A549 (cell line): ENCODE measurements at regions not wholly inside any gene's neighbourhood (a gene's known extent, or its start where the extent isn't known, plus 50 kb on each side); places are given as distances from the start of the nearest gene placed in this dataset.

ENCODE experiments used
- ATAC-seq, 2 experiments: fragments of 200-7000 bp in 1 of 2; fragments of >200 bp in 1 of 2; cut with Nextera tagmentation in 1 of 2; cut with Tn5 transposase in 1 of 2; 3 replicates each; pipeline versions ENCODE4 v1.8.0 to v1.9.1; 2018 to 2020; ENCODE audit warnings: mild to moderate bottlenecking in 1 of 2, moderate library complexity in 1 of 2
- CTCF ChIA-PET: fragments of 300-600 bp; sonication (Branson Sonifier 250); formaldehyde crosslinking; extraction: SDS; loops from one replicate; lab custom pipeline; 2021; ENCODE audit warnings: antibody characterized with exemption, inconsistent platforms; lab: Yijun Ruan, JAX
- POLR2A ChIA-PET: fragments of 350-600 bp; formaldehyde crosslinking; extraction: SDS; loops from one replicate; lab custom pipeline; 2021; ENCODE audit warnings: antibody characterized with exemption, inconsistent platforms; lab: Yijun Ruan, JAX
- DNase-seq, 2 experiments: peaks; one replicate each; pipeline versions ENCODE4 v3.0.0 to v3.0.0-alpha.2; 2011 to 2016; ENCODE audit warnings: low read depth in 1 of 2, low spot score in 1 of 2
- FAIRE-seq: peaks from 2 replicates; lab custom pipeline; 2011; peaks lifted over from hg19 to GRCh38; lab: Jason Lieb, UNC
- H3K27ac ChIP-seq, 2 experiments: fragments of >200 bp; sonication (Bioruptor Twin); formaldehyde crosslinking; 3 replicates each; pipeline ENCODE4 v1.5.1; 2016 to 2017
- H3K4me1 ChIP-seq: fragments of >200 bp; sonication (Bioruptor Twin); formaldehyde crosslinking; 3 replicates; pipeline ENCODE4 v1.6.1; 2016
- H3K4me2 ChIP-seq: fragments of >200 bp; sonication (Bioruptor Twin); formaldehyde crosslinking; 3 replicates; pipeline ENCODE4 v1.6.1; 2016
- H3K4me3 ChIP-seq: fragments of >200 bp; sonication (Bioruptor Twin); formaldehyde crosslinking; 3 replicates; pipeline ENCODE4 v1.5.1; 2016
- H3K9me3 ChIP-seq: fragments of >200 bp; sonication (Bioruptor Twin); formaldehyde crosslinking; 3 replicates; pipeline ENCODE4 v1.6.1; 2016
- BHLHE40 ChIP-seq: IDR thresholded peaks from 2 replicates; pipeline ENCODE4 v1.6.1; 2012; ENCODE audit warnings: low read depth, low read length, inconsistent platforms
- CBX2 ChIP-seq: fragments of 200-600 bp; sonication (generic); IDR thresholded peaks from 2 replicates; pipeline ENCODE4 v1.6.1; 2016; ENCODE audit warnings: low read depth, mild to moderate bottlenecking, borderline replicate concordance
- CBX8 ChIP-seq: fragments of 200-600 bp; sonication (generic); IDR thresholded peaks from 2 replicates; pipeline ENCODE4 v1.6.1; 2016
- CEBPB ChIP-seq, 2 experiments: fragments of >200 bp in 1 of 2; sonication (Bioruptor Twin) in 1 of 2; formaldehyde crosslinking in 1 of 2; IDR thresholded peaks; 2 replicates each; pipeline ENCODE4 v1.6.1; 2012 to 2016
- CHD4 ChIP-seq: fragments of 200-600 bp; sonication (generic); IDR thresholded peaks from 2 replicates; pipeline ENCODE4 v1.6.1; 2016; ENCODE audit warnings: antibody characterized with exemption, mild to moderate bottlenecking, borderline replicate concordance
- EP300 ChIP-seq, 2 experiments: fragments of >200 bp; sonication (Bioruptor Twin); formaldehyde crosslinking; IDR thresholded peaks; 2 replicates in 1 of 2; 3 replicates in 1 of 2; pipeline ENCODE4 v1.6.1; 2016 to 2017
- FOSL2 ChIP-seq, 2 experiments: fragments of 450-650 bp in 1 of 2; fragments of >200 bp in 1 of 2; sonication (Bioruptor Twin) in 1 of 2; formaldehyde crosslinking; IDR thresholded peaks; 2 replicates each; pipeline versions ENCODE4 v1.5.0 to v1.6.1; 2016 to 2020; ENCODE audit warnings: mild to moderate bottlenecking in 1 of 2, moderate library complexity in 1 of 2
- FOXS1 ChIP-seq: fragments of 250-450 bp; sonication (Bioruptor Pico); IDR thresholded peaks from 2 replicates; pipeline ENCODE4 v1.5.0; 2020; ENCODE audit warnings: mild to moderate bottlenecking, moderate library complexity
- GATA3 ChIP-seq: IDR thresholded peaks from 2 replicates; pipeline ENCODE4 v1.6.1; 2012; ENCODE audit warnings: borderline replicate concordance
- HOXB13 ChIP-seq: fragments of 250-450 bp; sonication (Bioruptor Pico); IDR thresholded peaks from 2 replicates; pipeline ENCODE4 v1.5.0; 2020; ENCODE audit warnings: low read depth, mild to moderate bottlenecking, moderate library complexity
- JUNB ChIP-seq: fragments of >200 bp; sonication (Bioruptor Twin); formaldehyde crosslinking; IDR thresholded peaks from 2 replicates; pipeline ENCODE4 v1.6.1; 2016
- KDM1A ChIP-seq: fragments of 200-600 bp; sonication (generic); IDR thresholded peaks from 2 replicates; pipeline ENCODE4 v1.6.1; 2016; ENCODE audit warnings: low read depth, mild to moderate bottlenecking
- MAFK ChIP-seq: fragments of 450-650 bp; IDR thresholded peaks from 2 replicates; pipeline ENCODE4 v1.6.1; 2014; ENCODE audit not compliant: partially characterized antibody
- NFE2L2 ChIP-seq: fragments of 150-350 bp; conservative IDR thresholded peaks from 2 replicates; pipeline ENCODE4 v1.6.1; 2014; ENCODE audit warnings: low read length
- NR3C1 ChIP-seq: fragments of >200 bp; sonication (Bioruptor Twin); formaldehyde crosslinking; IDR thresholded peaks from 3 replicates; pipeline ENCODE4 v1.6.1; 2017
- PHF8 ChIP-seq: fragments of 200-600 bp; sonication (generic); IDR thresholded peaks from 2 replicates; pipeline ENCODE4 v1.6.1; 2016; ENCODE audit warnings: low read depth, mild to moderate bottlenecking, antibody characterized with exemption, moderate library complexity, borderline replicate concordance
- POLR2A ChIP-seq: IDR thresholded peaks from 2 replicates; pipeline ENCODE4 v1.6.1; 2012; ENCODE audit warnings: mild to moderate bottlenecking, low read length
- POLR2AphosphoS2 ChIP-seq: conservative IDR thresholded peaks from 2 replicates; pipeline ENCODE4 v1.6.1; 2012; ENCODE audit warnings: low read length, improper control_type of control experiment, inconsistent platforms
- RAD21 ChIP-seq, 2 experiments: fragments of >200 bp in 1 of 2; sonication (Bioruptor Twin) in 1 of 2; formaldehyde crosslinking in 1 of 2; IDR thresholded peaks in 1 of 2; conservative IDR thresholded peaks in 1 of 2; 2 replicates in 1 of 2; 3 replicates in 1 of 2; pipeline ENCODE4 v1.6.1; 2012 to 2018; ENCODE audit warnings: inconsistent platforms in 1 of 2
- RARB ChIP-seq: fragments of 250-450 bp; sonication (Bioruptor Pico); IDR thresholded peaks from 2 replicates; pipeline ENCODE4 v1.8.0; 2021; ENCODE audit warnings: mild to moderate bottlenecking, moderate library complexity
- RCOR1 ChIP-seq: fragments of 150-350 bp; IDR thresholded peaks from 2 replicates; pipeline ENCODE4 v1.6.1; 2014; ENCODE audit warnings: antibody characterized with exemption, low read length, low read depth
- SMC3 ChIP-seq: fragments of >200 bp; sonication (Bioruptor Twin); formaldehyde crosslinking; IDR thresholded peaks from 3 replicates; pipeline ENCODE4 v1.6.1; 2018; ENCODE audit warnings: inconsistent platforms
- SREBF2 ChIP-seq: fragments of 450-650 bp; IDR thresholded peaks from 2 replicates; pipeline ENCODE4 v1.6.1; 2014; ENCODE audit warnings: mild to moderate bottlenecking, moderate library complexity
- ZC3H11A ChIP-seq: fragments of 450-650 bp; IDR thresholded peaks from 2 replicates; pipeline ENCODE4 v1.6.1; 2014; ENCODE audit warnings: antibody characterized with exemption, mild to moderate bottlenecking
- ZSCAN20 ChIP-seq: fragments of 250-450 bp; sonication (Bioruptor Pico); IDR thresholded peaks from 2 replicates; pipeline ENCODE4 v1.8.0; 2022; ENCODE audit warnings: mild to moderate bottlenecking, moderate library complexity
- WGBS: methylation state at CpG from one replicate; pipeline ENCODE4 v1.1.6; 2017; ENCODE audit errors: missing lambda C conversion rate; 5-methylcytosine and 5-hydroxymethylcytosine counted together
- TF ChIP-seq, protein P1 (sequence below): fragments of 250-450 bp; sonication (Bioruptor Pico); IDR thresholded peaks from 2 replicates; pipeline ENCODE4 v1.5.0; 2021; ENCODE audit warnings: mild to moderate bottlenecking, moderate library complexity, borderline replicate concordance
- TF ChIP-seq, protein P2 (sequence below): IDR thresholded peaks from 2 replicates; pipeline ENCODE4 v1.6.1; 2012
- TF ChIP-seq, protein P3 (sequence below): fragments of >200 bp; sonication (Bioruptor Twin); formaldehyde crosslinking; IDR thresholded peaks from 3 replicates; pipeline ENCODE4 v1.6.1; 2016
- TF ChIP-seq, protein P4 (sequence below): IDR thresholded peaks from 2 replicates; pipeline ENCODE4 v1.6.1; 2012; ENCODE audit warnings: low read depth, borderline replicate concordance
- TF ChIP-seq, protein P5 (sequence below): fragments of 250-450 bp; sonication (Bioruptor Pico); IDR thresholded peaks from 2 replicates; pipeline ENCODE4 v1.5.0; 2020; ENCODE audit warnings: low read depth, mild to moderate bottlenecking, moderate library complexity

DNA sequence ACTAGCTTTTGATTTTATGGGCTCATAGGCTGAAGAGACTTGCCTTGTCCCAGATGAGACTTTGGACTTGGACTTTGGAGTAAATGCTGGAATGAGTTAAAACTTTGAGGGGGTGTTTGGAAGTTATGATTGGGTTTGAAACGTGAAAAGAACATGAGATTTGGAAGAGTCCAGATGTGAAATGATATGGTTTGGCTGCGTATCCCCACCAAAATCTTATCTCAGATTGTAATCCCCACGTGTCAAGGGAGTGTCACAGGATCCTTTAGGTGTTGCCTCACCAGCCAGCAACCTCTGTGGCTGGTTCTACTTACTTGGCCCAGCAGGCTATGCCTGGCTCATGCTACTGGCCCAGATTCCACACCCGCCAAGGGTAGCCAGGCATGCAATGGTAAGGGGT, 119.6 kb upstream of the NPY start:
- Histone ChIP-seq H3K4me3 (no peak overlapping the region), H3K4me1 (no peaks in the 10 kb centered on the region), H3K4me2 (no peak overlapping the region), H3K27ac (no peak overlapping the region), H3K9me3 (no peaks in the 10 kb centered on the region)
- TF ChIP-seq EP300 (IDR thresholded peaks at IDR 0.05) (no peak), JUNB (no peak), CEBPB (IDR thresholded peaks at IDR 0.05) (no peak), ZC3H11A (no peak), ZSCAN20 (no peak), SREBF2 (no peak), CBX8 (no peak), CHD4 (no peak), PHF8 (no peak), NR3C1 (no peak), KDM1A (no peak), SMC3 (no peak), RAD21 (conservative IDR thresholded peaks at IDR 0.05 in 1 of 2, IDR thresholded peaks at IDR 0.05 in 1 of 2) (no peak)
- TF ChIP-seq, protein P1, sequence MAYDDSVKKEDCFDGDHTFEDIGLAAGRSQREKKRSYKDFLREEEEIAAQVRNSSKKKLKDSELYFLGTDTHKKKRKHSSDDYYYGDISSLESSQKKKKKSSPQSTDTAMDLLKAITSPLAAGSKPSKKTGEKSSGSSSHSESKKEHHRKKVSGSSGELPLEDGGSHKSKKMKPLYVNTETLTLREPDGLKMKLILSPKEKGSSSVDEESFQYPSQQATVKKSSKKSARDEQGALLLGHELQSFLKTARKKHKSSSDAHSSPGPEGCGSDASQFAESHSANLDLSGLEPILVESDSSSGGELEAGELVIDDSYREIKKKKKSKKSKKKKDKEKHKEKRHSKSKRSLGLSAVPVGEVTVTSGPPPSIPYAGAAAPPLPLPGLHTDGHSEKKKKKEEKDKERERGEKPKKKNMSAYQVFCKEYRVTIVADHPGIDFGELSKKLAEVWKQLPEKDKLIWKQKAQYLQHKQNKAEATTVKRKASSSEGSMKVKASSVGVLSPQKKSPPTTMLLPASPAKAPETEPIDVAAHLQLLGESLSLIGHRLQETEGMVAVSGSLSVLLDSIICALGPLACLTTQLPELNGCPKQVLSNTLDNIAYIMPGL (CRISPR knock-in tag) = no peak
- TF ChIP-seq, protein P2, sequence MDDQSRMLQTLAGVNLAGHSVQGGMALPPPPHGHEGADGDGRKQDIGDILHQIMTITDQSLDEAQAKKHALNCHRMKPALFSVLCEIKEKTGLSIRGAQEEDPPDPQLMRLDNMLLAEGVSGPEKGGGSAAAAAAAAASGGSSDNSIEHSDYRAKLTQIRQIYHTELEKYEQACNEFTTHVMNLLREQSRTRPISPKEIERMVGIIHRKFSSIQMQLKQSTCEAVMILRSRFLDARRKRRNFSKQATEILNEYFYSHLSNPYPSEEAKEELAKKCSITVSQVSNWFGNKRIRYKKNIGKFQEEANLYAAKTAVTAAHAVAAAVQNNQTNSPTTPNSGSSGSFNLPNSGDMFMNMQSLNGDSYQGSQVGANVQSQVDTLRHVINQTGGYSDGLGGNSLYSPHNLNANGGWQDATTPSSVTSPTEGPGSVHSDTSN = no peak
- TF ChIP-seq, protein P3, sequence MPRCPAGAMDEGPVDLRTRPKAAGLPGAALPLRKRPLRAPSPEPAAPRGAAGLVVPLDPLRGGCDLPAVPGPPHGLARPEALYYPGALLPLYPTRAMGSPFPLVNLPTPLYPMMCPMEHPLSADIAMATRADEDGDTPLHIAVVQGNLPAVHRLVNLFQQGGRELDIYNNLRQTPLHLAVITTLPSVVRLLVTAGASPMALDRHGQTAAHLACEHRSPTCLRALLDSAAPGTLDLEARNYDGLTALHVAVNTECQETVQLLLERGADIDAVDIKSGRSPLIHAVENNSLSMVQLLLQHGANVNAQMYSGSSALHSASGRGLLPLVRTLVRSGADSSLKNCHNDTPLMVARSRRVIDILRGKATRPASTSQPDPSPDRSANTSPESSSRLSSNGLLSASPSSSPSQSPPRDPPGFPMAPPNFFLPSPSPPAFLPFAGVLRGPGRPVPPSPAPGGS = no peak
- TF ChIP-seq, protein P4, sequence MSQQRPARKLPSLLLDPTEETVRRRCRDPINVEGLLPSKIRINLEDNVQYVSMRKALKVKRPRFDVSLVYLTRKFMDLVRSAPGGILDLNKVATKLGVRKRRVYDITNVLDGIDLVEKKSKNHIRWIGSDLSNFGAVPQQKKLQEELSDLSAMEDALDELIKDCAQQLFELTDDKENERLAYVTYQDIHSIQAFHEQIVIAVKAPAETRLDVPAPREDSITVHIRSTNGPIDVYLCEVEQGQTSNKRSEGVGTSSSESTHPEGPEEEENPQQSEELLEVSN = no peak
- ChIA-PET CTCF (interaction anchor here (0.8 kb wide), 1 partner anchor 10 kb away, joined by 5 read pairs; no protein-coding TSS in a partner anchor), POLR2A (no interaction called here)
- no peak for FAIRE-seq
- DNase-seq = no peak
- WGBS = 6% methylated on average over 4 of the region's 4 CpGs
- no peak for ATAC-seq

DNA sequence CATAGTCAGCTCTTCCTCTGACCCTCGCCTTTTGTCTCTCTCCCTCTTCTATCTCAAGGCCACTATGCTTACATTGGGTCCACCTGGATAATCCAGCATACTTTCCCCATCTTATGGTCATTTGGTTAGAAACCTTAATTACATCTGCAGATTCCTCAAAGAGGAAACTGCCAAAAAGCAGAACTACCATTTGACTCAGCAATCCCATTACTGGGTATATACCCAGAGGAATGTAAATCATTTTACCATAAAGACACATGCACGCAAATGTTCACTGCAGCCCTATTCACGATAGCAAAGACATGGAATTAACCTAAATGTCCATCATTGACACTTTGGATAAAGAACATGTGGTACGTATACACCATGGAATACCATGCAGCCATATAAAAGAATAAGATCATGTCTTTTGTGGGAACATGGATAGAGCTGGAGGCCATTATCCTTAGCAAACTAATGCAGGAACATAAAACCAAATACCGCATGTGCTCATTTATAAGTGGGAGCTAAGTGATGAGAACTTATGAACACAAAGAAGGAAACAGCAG, 114.8 kb upstream of the NPY start:
- DNase-seq (no peak), FAIRE-seq (no peak), ATAC-seq (no peak)
- POLR2A ChIA-PET = no interaction called here
- H3K27ac ChIP-seq = no peak overlapping the region
- no peak for TF ChIP-seq ZSCAN20
- TF ChIP-seq, protein P3 = no peak
- TF ChIP-seq HOXB13 (CRISPR knock-in tag) = no peak
- TF ChIP-seq RARB (CRISPR knock-in tag) = no peak
- TF ChIP-seq SREBF2 = no peak
- no peak for TF ChIP-seq BHLHE40
- TF ChIP-seq POLR2A = no peak
- no peak for TF ChIP-seq FOSL2 (IDR thresholded peaks at IDR 0.05)
- no peak for TF ChIP-seq FOSL2 (CRISPR knock-in tag; IDR thresholded peaks at IDR 0.05)
- TF ChIP-seq MAFK = no peak
- TF ChIP-seq CBX2 = no peak
- no peak for TF ChIP-seq KDM1A
- TF ChIP-seq SMC3 = no peak
- TF ChIP-seq, protein P2 = no peak
- TF ChIP-seq RCOR1 = no peak
- no peak for TF ChIP-seq NFE2L2
- no peak for TF ChIP-seq FOXS1 (CRISPR knock-in tag)
- no peak for TF ChIP-seq POLR2AphosphoS2
- TF ChIP-seq GATA3 = no peak
- TF ChIP-seq, protein P5, sequence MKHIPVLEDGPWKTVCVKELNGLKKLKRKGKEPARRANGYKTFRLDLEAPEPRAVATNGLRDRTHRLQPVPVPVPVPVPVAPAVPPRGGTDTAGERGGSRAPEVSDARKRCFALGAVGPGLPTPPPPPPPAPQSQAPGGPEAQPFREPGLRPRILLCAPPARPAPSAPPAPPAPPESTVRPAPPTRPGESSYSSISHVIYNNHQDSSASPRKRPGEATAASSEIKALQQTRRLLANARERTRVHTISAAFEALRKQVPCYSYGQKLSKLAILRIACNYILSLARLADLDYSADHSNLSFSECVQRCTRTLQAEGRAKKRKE (CRISPR knock-in tag) = no peak
- no peaks in the 10 kb centered on the region for H3K9me3 ChIP-seq
- no peak overlapping the region for H3K4me2 ChIP-seq
- 24% methylated on average over 5 of the region's 5 CpGs for WGBS
- CTCF ChIA-PET = no interaction called here
- no peak overlapping the region for H3K4me3 ChIP-seq
- H3K4me1 ChIP-seq = no peaks in the 10 kb centered on the region
